WTC11 (cell line): ENCODE measurements at regions not wholly inside any gene's neighbourhood (a gene's known extent, or its start where the extent isn't known, plus 50 kb on each side); places are given as distances from the start of the nearest gene placed in this dataset.

Experiments used
- ATAC-seq: fragments of 200-7000 bp; cut with Tn5 transposase; 2 replicates; pipeline ENCODE4 v1.10.0; 2021; ENCODE audit warnings: mild to moderate bottlenecking, moderate library complexity
- CTCF ChIA-PET: fragments of 300-600 bp; sonication (Branson Sonifier 250); formaldehyde crosslinking; loops from one replicate; lab custom pipeline; 2021; ENCODE audit warnings: antibody characterized with exemption; lab: Charles Lee
- POLR2A ChIA-PET: fragments of 350-600 bp; sonication (Branson Sonifier 250); formaldehyde crosslinking; loops from one replicate; lab custom pipeline; 2021; ENCODE audit warnings: antibody characterized with exemption; lab: Charles Lee
- DNase-seq: peaks from one replicate; pipeline ENCODE4 v3.0.0; 2021; ENCODE audit warnings: low spot score
- H3K27ac Mint-ChIP-seq: 2 replicates; pipeline ENCODE4 v1.8.0; 2021; ENCODE audit warnings: mixed read lengths
- H3K27me3 Mint-ChIP-seq: 2 replicates; pipeline ENCODE4 v1.8.0; 2021; ENCODE audit warnings: low read depth, mild to moderate bottlenecking, moderate library complexity, mixed read lengths
- H3K36me3 Mint-ChIP-seq: 2 replicates; pipeline ENCODE4 v1.8.0; 2021; ENCODE audit warnings: mixed read lengths
- H3K4me1 Mint-ChIP-seq: 2 replicates; pipeline ENCODE4 v1.8.0; 2022; ENCODE audit warnings: mixed read lengths
- H3K4me3 Mint-ChIP-seq: 2 replicates; pipeline ENCODE4 v1.8.0; 2021; ENCODE audit warnings: mild to moderate bottlenecking, moderate library complexity, mixed read lengths
- H3K9me3 Mint-ChIP-seq: 2 replicates; pipeline ENCODE4 v1.8.0; 2021; ENCODE audit warnings: mixed read lengths
- AFF4 ChIP-seq: sonication (generic); formaldehyde crosslinking; IDR thresholded peaks from 2 replicates; pipeline ENCODE4 v1.8.1; 2023; ENCODE audit warnings: mild to moderate bottlenecking, missing genetic modification reagents, borderline replicate concordance
- CTCF ChIP-seq: fragments of 200-600 bp; IDR thresholded peaks from 2 replicates; pipeline ENCODE4 v1.8.0; 2022; ENCODE audit warnings: antibody characterized with exemption
- FOXK1 ChIP-seq: sonication (generic); formaldehyde crosslinking; IDR thresholded peaks from 2 replicates; pipeline ENCODE4 v1.8.0; 2022; ENCODE audit warnings: mild to moderate bottlenecking, moderate library complexity, missing genetic modification reagents
- RELA ChIP-seq: sonication (generic); formaldehyde crosslinking; IDR thresholded peaks from 2 replicates; pipeline ENCODE4 v1.8.1; 2022; ENCODE audit warnings: missing genetic modification reagents, mild to moderate bottlenecking, borderline replicate concordance
- SMAD4 ChIP-seq: sonication (generic); formaldehyde crosslinking; IDR thresholded peaks from 2 replicates; pipeline ENCODE4 v1.8.0; 2022; ENCODE audit warnings: mild to moderate bottlenecking, missing genetic modification reagents
- TP53 ChIP-seq: sonication (generic); formaldehyde crosslinking; IDR thresholded peaks from 2 replicates; pipeline ENCODE4 v1.8.1; 2023; ENCODE audit warnings: mild to moderate bottlenecking, missing genetic modification reagents
- ZNF281 ChIP-seq: sonication (generic); formaldehyde crosslinking; IDR thresholded peaks from 2 replicates; pipeline ENCODE4 v1.8.0; 2023; ENCODE audit warnings: mild to moderate bottlenecking, missing genetic modification reagents
- ZNF416 ChIP-seq: fragments of 250-450 bp; sonication (Bioruptor Pico); IDR thresholded peaks from 2 replicates; pipeline ENCODE4 v1.9.0; 2021; ENCODE audit warnings: mild to moderate bottlenecking, inconsistent platforms
- TF ChIP-seq, protein P1 (sequence below): sonication (generic); formaldehyde crosslinking; IDR thresholded peaks from 2 replicates; pipeline ENCODE4 v1.8.0; 2023; ENCODE audit warnings: missing genetic modification reagents, mild to moderate bottlenecking, borderline replicate concordance

- ATAC-seq = no peak
- Mint-ChIP-seq H3K27ac (no peak overlapping the region), H3K27me3 (no peaks in the 10 kb centered on the region)
- POLR2A ChIA-PET = no interaction called here
- no peak for TF ChIP-seq ZNF416
- no peak for TF ChIP-seq SMAD4 (CRISPR knock-in tag)
- TF ChIP-seq, all 79 proteins: peak for 0
- Mint-ChIP-seq H3K4me1 (no peaks in the 10 kb centered on the region), H3K4me3 (no peak overlapping the region), H3K36me3 (no peaks in the 10 kb centered on the region), H3K9me3 (no peaks in the 10 kb centered on the region)
- no peak for DNase-seq
- CTCF ChIA-PET = no interaction called here
Observed at GRCh38 chr7:136692221-136692620, 176.2 kb upstream of the CHRM2 start.

DNA sequence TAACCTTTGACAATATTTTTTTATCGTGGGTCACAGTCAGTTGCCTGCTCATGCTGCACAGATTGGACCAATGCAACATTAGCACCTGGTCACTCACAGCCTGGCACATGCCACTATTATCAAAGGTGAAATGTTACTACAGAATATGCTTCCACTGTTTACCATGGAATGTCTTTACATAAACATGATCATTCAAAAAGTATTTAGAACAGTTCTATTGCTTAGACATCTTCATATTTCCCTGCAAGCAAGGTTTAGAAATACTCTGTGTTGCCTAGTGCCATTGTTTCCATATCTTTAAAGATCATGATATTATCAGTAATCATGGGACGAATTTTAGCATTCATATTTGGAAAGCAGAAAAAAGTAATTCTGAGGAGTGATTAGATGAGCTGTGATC is 179.9 kb upstream of the CHRM2 start:
- TF ChIP-seq FOXK1 = no peak
- no peak for TF ChIP-seq TP53 (CRISPR knock-in tag)
- no peak for TF ChIP-seq CTCF
- TF ChIP-seq, protein P1, sequence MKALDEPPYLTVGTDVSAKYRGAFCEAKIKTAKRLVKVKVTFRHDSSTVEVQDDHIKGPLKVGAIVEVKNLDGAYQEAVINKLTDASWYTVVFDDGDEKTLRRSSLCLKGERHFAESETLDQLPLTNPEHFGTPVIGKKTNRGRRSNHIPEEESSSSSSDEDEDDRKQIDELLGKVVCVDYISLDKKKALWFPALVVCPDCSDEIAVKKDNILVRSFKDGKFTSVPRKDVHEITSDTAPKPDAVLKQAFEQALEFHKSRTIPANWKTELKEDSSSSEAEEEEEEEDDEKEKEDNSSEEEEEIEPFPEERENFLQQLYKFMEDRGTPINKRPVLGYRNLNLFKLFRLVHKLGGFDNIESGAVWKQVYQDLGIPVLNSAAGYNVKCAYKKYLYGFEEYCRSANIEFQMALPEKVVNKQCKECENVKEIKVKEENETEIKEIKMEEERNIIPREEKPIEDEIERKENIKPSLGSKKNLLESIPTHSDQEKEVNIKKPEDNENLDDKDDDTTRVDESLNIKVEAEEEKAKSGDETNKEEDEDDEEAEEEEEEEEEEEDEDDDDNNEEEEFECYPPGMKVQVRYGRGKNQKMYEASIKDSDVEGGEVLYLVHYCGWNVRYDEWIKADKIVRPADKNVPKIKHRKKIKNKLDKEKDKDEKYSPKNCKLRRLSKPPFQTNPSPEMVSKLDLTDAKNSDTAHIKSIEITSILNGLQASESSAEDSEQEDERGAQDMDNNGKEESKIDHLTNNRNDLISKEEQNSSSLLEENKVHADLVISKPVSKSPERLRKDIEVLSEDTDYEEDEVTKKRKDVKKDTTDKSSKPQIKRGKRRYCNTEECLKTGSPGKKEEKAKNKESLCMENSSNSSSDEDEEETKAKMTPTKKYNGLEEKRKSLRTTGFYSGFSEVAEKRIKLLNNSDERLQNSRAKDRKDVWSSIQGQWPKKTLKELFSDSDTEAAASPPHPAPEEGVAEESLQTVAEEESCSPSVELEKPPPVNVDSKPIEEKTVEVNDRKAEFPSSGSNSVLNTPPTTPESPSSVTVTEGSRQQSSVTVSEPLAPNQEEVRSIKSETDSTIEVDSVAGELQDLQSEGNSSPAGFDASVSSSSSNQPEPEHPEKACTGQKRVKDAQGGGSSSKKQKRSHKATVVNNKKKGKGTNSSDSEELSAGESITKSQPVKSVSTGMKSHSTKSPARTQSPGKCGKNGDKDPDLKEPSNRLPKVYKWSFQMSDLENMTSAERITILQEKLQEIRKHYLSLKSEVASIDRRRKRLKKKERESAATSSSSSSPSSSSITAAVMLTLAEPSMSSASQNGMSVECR (CRISPR knock-in tag) = no peak
- no peak for TF ChIP-seq AFF4 (CRISPR knock-in tag)
- TF ChIP-seq RELA = no peak
- no peak for TF ChIP-seq ZNF281 (CRISPR knock-in tag)
- Mint-ChIP-seq H3K36me3 (no peaks in the 10 kb centered on the region), H3K4me3 (no peak overlapping the region), H3K27ac (no peak overlapping the region), H3K27me3 (no peaks in the 10 kb centered on the region), H3K9me3 (no peaks in the 10 kb centered on the region), H3K4me1 (no peaks in the 10 kb centered on the region)
- ATAC-seq (no peak), DNase-seq (no peak)
- ChIA-PET POLR2A (no interaction called here), CTCF (no interaction called here)
